Activated naive CD4-positive, alpha-beta T cell (primary cell): ENCODE measurements at regions not wholly inside any gene's neighbourhood (a gene's known extent, or its start where the extent isn't known, plus 50 kb on each side); places are given as distances from the start of the nearest gene placed in this dataset.

Experiments
- DNase-seq, 4 experiments: peaks; one replicate each; lab custom pipeline; 2025; lab: John Stamatoyannopoulos, UW

GRCh38 chr4:34010751-34011519, 2233.4 kb downstream of the ARAP2 start:
- no peak for DNase-seq

GRCh38 chr4:34035225-34035624, 2209.1 kb downstream of the ARAP2 start:
- DNase-seq, result no peak

DNA sequence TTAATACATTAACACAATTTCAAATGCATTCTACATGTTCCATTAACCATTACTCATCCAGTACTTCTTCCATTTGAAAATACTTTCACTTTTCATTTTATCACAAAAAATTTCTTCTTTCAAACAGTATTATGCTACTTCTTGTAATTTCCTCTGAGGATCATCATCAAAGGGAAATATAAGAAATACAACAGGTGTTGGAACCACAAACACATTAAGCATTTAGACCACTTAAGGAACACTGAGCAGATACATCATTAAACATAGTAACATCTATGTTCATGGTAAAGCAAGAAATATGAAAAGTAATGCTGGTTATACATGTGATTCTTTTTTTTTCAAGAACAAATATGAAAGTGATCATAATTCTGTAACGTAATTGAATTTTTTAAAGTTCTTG, 2207.0 kb downstream of the ARAP2 start:
- no peak for DNase-seq

GRCh38 chr4:34039766-34040165, 2204.5 kb downstream of the ARAP2 start:
- DNase-seq, result no peak

GRCh38 chr4:34043131-34043530, 2201.2 kb downstream of the ARAP2 start:
- no peak for DNase-seq

- DNase-seq, result no peak
Measured at GRCh38 chr4:34046580-34046979, 2197.7 kb downstream of the ARAP2 start.

DNA sequence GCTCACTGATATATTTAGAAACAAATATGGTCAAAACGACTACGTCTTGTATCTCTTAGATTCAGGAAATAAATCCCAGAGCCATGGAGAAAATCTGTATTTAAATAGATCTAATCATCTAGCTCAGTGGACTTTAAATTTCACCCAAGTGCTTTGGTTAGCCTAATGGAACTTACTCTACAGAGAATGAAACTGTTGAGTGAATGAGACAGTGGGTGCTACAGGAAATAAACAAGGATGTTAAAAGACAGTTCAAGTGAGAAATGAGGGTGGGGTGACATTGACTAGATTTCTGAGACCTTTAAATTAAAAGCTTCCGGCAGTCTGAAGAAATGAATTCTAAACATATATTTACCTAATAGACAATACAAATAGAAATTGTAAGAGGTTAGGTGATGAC, 2197.0 kb downstream of the ARAP2 start:
- no peak for DNase-seq

DNA sequence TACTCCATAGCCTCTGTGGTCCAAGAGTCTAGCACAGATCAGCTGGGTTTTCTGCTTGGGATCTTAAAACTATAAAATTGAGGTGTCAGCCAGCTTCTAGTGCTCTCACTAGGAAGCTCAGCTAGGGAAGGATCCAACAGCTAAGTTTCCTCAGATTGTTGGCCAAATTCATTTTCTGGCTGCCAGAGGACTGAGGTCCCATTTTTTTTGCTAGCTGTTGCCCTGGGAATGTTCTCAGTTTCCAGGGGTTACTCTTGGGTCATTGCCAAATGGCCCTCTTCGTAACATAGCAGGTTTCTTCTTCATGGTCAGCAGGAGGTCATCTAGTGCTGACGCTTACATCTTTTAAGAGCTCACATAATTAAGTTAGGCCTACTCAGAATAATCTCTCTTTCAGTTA, 2178.2 kb downstream of the ARAP2 start:
- no peak for DNase-seq

GRCh38 chr4:34091451-34091850, 2152.9 kb downstream of the ARAP2 start:
- no peak for DNase-seq

- DNase-seq, result no peak
Measured at GRCh38 chr4:34094114-34094513, 2150.2 kb downstream of the ARAP2 start.

DNA sequence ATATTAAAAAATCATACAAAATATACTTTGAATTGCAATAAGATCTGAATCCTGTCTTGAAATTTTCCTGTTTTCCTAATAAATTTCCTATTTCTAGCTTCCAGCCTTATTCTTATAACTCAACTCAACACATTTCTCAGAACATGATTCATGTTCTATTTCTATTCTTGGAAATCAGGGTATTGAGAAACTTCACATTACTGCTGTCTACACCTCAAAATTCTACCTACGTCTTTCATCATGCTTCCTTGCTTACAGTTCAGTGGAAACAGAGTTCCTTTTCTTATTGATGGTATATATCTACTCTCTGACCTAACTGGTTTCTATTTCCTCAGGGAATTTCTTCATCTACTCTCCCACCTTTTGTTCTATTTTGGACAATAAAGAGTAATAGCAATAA, 2139.0 kb downstream of the ARAP2 start:
- no peak for DNase-seq

DNA sequence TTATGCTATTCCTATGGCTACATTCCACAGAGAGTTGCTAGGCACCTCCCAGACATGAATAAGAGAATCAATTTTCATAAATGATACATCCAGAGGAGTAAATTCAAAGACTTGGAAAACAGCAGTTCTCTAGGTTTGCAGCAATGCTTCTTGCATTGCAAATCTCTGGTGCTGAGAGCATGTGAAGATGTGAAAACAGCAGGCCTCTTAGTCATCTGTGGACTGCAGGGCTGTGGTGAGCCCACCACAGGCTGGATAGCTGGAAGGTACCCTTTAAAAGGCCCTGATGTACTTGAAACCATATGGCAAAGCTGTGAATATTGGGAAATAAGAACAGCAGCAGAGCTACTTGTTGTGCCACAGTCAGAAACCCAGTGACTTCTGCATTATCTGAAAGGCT, 2135.9 kb downstream of the ARAP2 start:
- no peak for DNase-seq

DNA sequence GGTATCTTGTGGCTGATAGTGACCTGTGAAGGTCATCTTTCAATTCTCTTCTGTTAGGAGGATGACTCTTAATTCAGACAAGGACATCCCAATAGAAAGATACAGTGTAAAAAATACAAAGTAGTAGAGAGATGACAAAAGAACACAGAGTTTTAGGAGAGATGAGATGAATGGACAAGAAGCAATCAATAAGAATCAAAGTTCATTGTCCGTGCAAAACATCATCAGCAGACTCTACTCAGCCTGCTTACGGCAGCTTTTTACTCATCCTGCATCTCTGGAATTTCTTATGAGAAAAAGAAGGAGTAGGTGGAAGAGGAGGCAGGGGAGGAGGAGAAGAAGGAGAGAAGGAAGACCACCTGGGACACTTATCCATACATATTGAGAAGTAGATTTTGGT, 2131.7 kb downstream of the ARAP2 start:
- no peak for DNase-seq

- no peak for DNase-seq
Measured at GRCh38 chr4:34138385-34138784, 2105.9 kb downstream of the ARAP2 start.

GRCh38 chr4:34139346-34139745, 2105.0 kb downstream of the ARAP2 start:
- DNase-seq, result no peak

DNA sequence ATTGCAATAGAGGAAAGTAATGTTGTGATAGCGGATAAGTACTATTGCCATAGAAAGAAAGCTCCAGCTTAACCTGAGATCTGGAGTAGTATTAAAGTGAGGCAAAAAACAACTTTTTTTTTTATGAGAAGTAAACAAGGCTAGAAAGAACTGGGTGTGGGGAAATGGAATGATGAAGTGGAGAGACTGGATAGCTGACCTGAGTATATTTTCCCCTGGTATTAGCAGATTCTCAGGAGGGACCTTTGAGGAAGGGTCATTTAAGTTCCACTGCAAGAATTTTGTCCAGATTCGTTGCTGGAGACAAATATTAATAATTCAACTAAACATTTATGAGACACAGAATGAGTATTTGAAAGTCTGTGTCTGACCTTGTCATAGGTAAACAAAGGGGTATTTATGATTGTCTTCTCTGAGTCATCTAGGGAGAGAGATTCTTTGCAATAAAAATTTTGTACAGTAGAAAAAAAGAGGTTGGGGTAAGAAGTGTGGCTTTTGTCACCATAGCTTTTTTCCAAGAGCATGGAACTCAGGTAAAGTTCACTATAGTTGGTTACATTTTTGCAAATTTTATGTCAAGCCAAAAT, 2095.9 kb downstream of the ARAP2 start:
- DNase-seq, result no peak

GRCh38 chr4:34157547-34157946, 2086.8 kb downstream of the ARAP2 start:
- no peak for DNase-seq

GRCh38 chr4:34158878-34159277, 2085.4 kb downstream of the ARAP2 start:
- DNase-seq, result no peak

DNA sequence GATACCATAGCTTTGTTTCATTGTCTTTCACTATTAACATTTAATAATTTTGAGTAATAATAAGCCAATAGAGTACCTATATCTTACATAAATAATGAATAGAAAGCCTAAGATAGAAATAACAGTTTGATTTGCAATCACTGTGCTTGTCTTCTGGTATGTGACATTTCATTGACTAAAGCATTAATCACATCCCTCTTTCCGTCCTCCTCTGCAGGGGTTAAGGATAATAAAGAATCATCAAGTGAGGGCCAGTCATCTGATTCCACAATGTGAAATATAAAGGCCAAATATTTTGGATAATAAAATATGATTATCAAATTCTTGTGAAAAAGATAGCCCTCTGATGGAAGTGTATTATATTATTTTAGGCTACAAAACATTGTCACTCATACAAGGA, 2073.4 kb downstream of the ARAP2 start:
- no peak for DNase-seq

DNA sequence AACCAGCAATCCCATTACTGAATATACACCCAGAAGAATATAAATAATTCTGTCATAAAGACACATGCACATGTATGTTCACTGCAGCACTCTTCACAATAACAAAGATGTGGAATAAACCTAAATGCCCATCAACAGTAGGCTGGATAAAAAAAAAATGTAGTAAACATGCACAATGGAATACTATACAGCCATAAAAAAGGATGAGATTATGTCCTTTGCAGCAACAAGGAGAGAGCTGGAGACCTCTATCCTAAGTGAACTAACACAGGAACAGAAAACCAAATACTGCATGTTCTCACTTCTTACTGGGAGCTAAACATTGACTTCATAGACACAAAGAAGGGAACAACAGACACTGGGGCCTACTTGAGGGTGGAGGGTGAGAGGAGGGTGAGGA, 2067.7 kb downstream of the ARAP2 start:
- DNase-seq, result no peak

GRCh38 chr4:34178476-34178875, 2065.8 kb downstream of the ARAP2 start:
- no peak for DNase-seq

- DNase-seq, result no peak
Measured at GRCh38 chr4:34181311-34181841, 2062.9 kb downstream of the ARAP2 start.

- no peak for DNase-seq
Measured at GRCh38 chr4:34181891-34182290, 2062.4 kb downstream of the ARAP2 start.

DNA sequence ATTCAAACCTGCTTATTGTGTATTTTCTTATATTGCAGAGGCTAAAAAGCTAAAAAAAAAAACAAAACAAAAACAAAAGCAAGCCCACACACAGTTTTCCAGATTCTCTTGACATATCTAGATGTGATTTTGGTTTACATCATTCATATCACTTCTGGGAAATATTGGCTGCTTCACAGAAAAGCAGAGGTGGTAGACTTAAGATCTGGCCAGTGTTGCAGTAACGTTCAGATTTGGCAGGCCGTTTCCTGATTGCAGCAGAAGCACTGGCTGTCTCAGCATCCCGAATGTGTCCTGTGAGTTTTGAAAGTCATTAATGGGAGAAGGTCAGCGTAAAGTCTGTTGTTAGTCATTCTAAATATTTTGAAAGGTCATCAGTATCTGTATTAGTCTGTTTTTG, 2062.0 kb downstream of the ARAP2 start:
- no peak for DNase-seq
